ENCODE measurements at regions not wholly inside any gene's neighbourhood (a gene's known extent, or its start where the extent isn't known, plus 50 kb on each side); places are given as distances from the start of the nearest gene placed in this dataset.

- Histone ChIP-seq H3K27ac (ENCODE audit: low read depth in 1 of 2, low read length in 2 of 2) (no peak overlapping the region), H3K9ac (ENCODE audit: insufficient read depth, low read length, poor library complexity, severe bottlenecking) (no peak overlapping the region), H4K20me1 (ENCODE audit: insufficient read depth, low read length) (no peaks in the 10 kb centered on the region), H3K79me2 (ENCODE audit: insufficient read depth, low read length) (no peaks in the 10 kb centered on the region), H3K36me3 (replicated peaks in 1 of 2; ENCODE audit: control insufficient read depth in 1 of 2, insufficient read depth in 2 of 2, low read length in 2 of 2) (no peaks in the 10 kb centered on the region), H3K27me3 (ENCODE audit: control insufficient read depth in 2 of 2, insufficient read depth in 2 of 2, low read length in 2 of 2) (peaks cover 0 to 4% of the 10 kb centered on the region in 2 donors), H3K4me2 (replicated peaks; ENCODE audit: extremely low read depth, low read length, poor library complexity, severe bottlenecking) (no peak overlapping the region), H3K9me3 (replicated peaks in 1 of 2; ENCODE audit: control insufficient read depth in 1 of 2, insufficient read depth in 1 of 2, low read length in 2 of 2) (no peaks in the 10 kb centered on the region), H3K4me1 (ENCODE audit: control insufficient read depth in 1 of 2, insufficient read depth in 2 of 2, low read length in 2 of 2) (no peaks in the 10 kb centered on the region), H3K4me3 (replicated peaks in 1 of 3; ENCODE audit: low read depth in 2 of 3, low read length in 3 of 3) (no peak overlapping the region), H2AFZ (ENCODE audit: insufficient read depth, low read depth, low read length, poor library complexity, severe bottlenecking) (no peak overlapping the region)
- intact Hi-C loops (cut with micrococcal nuclease), result no loop called here
- peaks cover 1 to 33% (median 5%) of the 10 kb centered on the region in 3 donors for H3K27me3 Mint-ChIP-seq (ENCODE audit: low read depth in 3 of 3)
- no peaks in the 10 kb centered on the region for H3K4me1 Mint-ChIP-seq
- DNase-seq, result no peak
- H3K36me3 Mint-ChIP-seq, result no peaks in the 10 kb centered on the region
- no peaks in the 10 kb centered on the region for H3K9me3 Mint-ChIP-seq
- WGBS (ENCODE audit: insufficient coverage), result 97% methylated on average over 4 of the region's 13 CpGs
- no peak overlapping the region for H3K27ac Mint-ChIP-seq
- H3K4me3 Mint-ChIP-seq, result no peak overlapping the region
- TF ChIP-seq CTCF (IDR thresholded peaks at IDR 0.05), result no peak
Measured at GRCh38 chr3:127367593-127367992, 79.7 kb upstream of the PRR20G start.

DNA sequence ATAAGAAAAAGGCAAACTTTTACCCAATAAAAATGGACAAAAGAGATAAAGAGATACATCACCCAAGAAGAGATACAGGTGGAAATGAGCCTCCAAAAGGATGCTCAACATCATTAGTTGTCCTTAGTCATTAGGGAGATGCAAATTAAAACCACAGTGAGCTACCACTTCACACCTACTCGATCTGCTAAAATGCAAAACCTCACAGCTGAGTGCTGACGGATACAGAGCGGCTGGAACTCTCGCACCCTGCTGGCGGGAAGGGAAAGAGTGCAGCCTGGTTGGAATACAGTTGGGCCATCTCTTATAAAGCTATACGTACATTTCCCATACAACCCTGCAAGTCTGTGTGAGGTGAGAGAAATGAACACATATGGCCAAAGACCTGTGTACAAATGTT lies 78.5 kb upstream of the PRR20G start:
- H3K9me3 ChIP-seq (replicated peaks in 1 of 2; ENCODE audit: control insufficient read depth in 1 of 2, insufficient read depth in 1 of 2, low read length in 2 of 2), result no peaks in the 10 kb centered on the region
- no peaks in the 10 kb centered on the region for H3K36me3 ChIP-seq (replicated peaks in 1 of 2; ENCODE audit: control insufficient read depth in 1 of 2, insufficient read depth in 2 of 2, low read length in 2 of 2)
- H4K20me1 ChIP-seq (ENCODE audit: insufficient read depth, low read length), result no peaks in the 10 kb centered on the region
- H3K79me2 ChIP-seq (ENCODE audit: insufficient read depth, low read length), result no peaks in the 10 kb centered on the region
- no peak overlapping the region for H3K27ac ChIP-seq (ENCODE audit: low read depth in 1 of 2, low read length in 2 of 2)
- no peak overlapping the region for H2AFZ ChIP-seq (ENCODE audit: insufficient read depth, low read depth, low read length, poor library complexity, severe bottlenecking)
- WGBS (ENCODE audit: insufficient coverage), result no CpG with 5 or more reads among the region's 6 CpGs
- peaks cover 0 to 4% of the 10 kb centered on the region in 2 donors for H3K27me3 ChIP-seq (ENCODE audit: control insufficient read depth in 2 of 2, insufficient read depth in 2 of 2, low read length in 2 of 2)
- no peak overlapping the region for H3K27ac Mint-ChIP-seq
- H3K27me3 Mint-ChIP-seq (ENCODE audit: low read depth in 3 of 3), result peaks cover 4 to 32% (median 5%) of the 10 kb centered on the region in 3 donors
- no peaks in the 10 kb centered on the region for H3K4me1 ChIP-seq (ENCODE audit: control insufficient read depth in 1 of 2, insufficient read depth in 2 of 2, low read length in 2 of 2)
- no peaks in the 10 kb centered on the region for H3K36me3 Mint-ChIP-seq
- no peak for DNase-seq
- TF ChIP-seq CTCF (IDR thresholded peaks at IDR 0.05), result no peak
- intact Hi-C loops (cut with micrococcal nuclease), result no loop called here
- no peak overlapping the region for H3K4me3 Mint-ChIP-seq
- H3K4me3 ChIP-seq (replicated peaks in 1 of 3; ENCODE audit: low read depth in 2 of 3, low read length in 3 of 3), result no peak overlapping the region
- H3K4me2 ChIP-seq (replicated peaks; ENCODE audit: extremely low read depth, low read length, poor library complexity, severe bottlenecking), result no peak overlapping the region
- H3K9ac ChIP-seq (ENCODE audit: insufficient read depth, low read length, poor library complexity, severe bottlenecking), result no peak overlapping the region
- no peaks in the 10 kb centered on the region for H3K4me1 Mint-ChIP-seq
- H3K9me3 Mint-ChIP-seq, result peaks cover 0 to 1% (median 0%) of the 10 kb centered on the region in 7 donors
